ENCODE measurements at regions not wholly inside any gene's neighbourhood (a gene's known extent, or its start where the extent isn't known, plus 50 kb on each side); places are given as distances from the start of the nearest gene placed in this dataset.

DNA sequence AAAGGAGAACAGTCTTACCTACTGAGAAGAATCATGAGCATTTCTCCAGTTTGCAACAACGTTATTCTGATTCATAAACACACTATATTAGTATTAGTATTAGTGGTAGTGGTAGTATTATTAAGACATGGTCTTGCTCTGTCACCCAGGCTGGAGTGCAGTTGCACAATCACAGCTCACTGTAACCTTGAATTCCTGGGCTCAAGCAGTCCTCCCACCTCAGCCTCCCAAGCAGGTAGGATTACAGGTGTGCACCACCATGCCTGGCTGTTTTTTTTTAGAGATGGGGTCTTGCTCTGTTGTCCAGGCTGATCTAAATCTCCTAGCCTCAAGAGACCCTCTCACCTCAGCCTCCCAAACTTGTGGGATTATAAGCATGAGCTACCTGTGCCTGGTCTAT lies 363.5 kb downstream of the SAMD5 start:
- in situ Hi-C loops (cut with HindIII; ENCODE audit: low pct_unique_long_range_greater_than_20kb, low sequenced_read_pairs): no loop called here
- DNase-seq (ENCODE audit: low read depth in 1 of 2, low spot score in 1 of 2): no peak
- no peak for TF ChIP-seq JUND (IDR thresholded peaks at IDR 0.05; ENCODE audit: low read depth)

DNA sequence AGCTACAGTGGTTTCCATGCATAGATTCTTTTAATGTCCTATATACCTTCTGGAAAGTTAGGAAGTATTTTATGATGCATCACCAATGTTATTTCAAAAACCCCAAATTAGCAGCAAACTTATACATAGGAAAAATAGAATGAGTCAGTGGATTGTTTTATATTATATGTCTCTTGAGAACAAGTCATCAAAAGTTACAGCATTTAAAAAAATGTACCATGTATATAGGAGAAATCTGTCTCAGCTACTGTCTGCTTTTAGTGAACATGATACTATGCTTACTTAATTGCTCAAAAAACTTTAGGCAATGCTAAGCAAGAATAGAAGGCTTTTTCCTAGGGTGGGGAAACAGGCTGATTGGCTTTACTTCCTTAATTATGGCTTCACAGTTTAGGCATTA lies 365.3 kb downstream of the SAMD5 start:
- in situ Hi-C loops (cut with HindIII; ENCODE audit: low pct_unique_long_range_greater_than_20kb, low sequenced_read_pairs): no loop called here
- no peak for TF ChIP-seq JUND (IDR thresholded peaks at IDR 0.05; ENCODE audit: low read depth)
- no peak for DNase-seq (ENCODE audit: low read depth in 1 of 2, low spot score in 1 of 2)

DNA sequence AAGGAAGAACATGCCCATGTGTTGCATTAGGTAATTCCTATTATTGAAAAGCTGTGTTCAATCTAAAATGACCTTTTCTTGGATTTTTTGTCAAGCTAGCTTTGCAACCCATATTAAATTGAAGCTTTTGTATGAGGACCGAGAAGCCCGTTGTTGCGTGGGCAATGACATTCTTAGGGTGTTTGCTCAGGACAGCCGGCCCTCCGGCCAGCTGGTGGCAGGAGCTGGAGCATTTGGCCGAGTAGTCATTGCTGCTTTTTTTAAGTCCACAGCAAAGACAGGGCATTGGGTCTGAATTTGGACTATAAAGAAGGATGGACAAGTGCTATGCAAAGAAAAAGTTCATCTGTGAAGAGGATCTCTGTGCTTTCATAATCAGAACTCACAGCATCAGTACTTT lies 365.8 kb downstream of the SAMD5 start:
- no peak for TF ChIP-seq JUND (IDR thresholded peaks at IDR 0.05; ENCODE audit: low read depth)
- in situ Hi-C loops (cut with HindIII; ENCODE audit: low pct_unique_long_range_greater_than_20kb, low sequenced_read_pairs): no loop called here
- no peak for DNase-seq (ENCODE audit: low read depth in 1 of 2, low spot score in 1 of 2)

DNA sequence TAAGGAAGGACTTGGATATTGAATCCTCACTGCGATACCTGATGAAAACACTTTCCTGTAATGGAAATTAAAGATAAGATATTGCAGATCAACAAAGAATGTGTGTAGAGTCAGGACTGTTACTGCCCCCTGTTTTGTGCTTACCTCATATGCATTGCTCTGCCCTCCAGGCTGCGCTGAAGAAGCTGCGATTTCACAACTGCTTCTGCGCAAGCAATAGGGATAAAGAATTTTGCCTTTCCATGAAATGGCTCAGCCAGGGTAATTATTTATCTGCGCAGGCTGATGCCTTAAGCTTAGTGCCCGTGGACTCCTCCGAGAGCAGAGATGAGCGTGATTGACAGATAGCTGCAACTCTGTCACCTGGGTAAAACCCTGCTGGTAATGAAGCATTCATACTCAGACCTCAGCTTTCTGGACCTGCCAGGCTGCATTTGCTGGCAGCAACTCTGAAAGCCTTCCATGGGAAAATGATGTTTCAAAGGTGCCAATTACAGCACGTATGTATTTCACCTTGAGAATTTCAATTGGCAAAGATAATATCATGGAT lies 370.6 kb downstream of the SAMD5 start:
- TF ChIP-seq JUND (IDR thresholded peaks at IDR 0.05; ENCODE audit: low read depth): no peak
- in situ Hi-C loops (cut with HindIII; ENCODE audit: low pct_unique_long_range_greater_than_20kb, low sequenced_read_pairs): no loop called here
- peak in 1 of 2 experiments; percentile 10 for DNase-seq (ENCODE audit: low read depth in 1 of 2, low spot score in 1 of 2)

DNA sequence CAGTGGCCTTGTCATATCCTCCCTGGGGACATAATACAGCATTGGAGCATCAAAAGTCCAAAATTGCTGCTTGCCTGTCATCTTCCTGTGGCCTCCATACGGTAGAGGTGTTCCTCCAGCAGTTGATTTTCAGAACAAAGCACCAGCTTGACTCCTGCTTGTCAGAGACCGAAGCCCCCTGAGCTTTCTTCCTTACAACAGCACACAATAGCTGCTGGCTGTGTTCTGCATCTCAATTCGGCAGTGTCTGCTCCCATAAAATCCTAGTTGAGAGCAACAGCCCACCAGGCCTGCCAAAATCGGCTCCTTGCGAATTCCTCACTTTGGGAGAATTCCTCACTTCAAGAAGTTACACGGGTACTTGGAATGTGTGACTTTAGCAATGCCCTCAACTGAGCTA lies 372.9 kb downstream of the SAMD5 start:
- in situ Hi-C loops (cut with HindIII; ENCODE audit: low pct_unique_long_range_greater_than_20kb, low sequenced_read_pairs): no loop called here
- no peak for TF ChIP-seq JUND (IDR thresholded peaks at IDR 0.05; ENCODE audit: low read depth)
- no peak for DNase-seq (ENCODE audit: low read depth in 1 of 2, low spot score in 1 of 2)

DNA sequence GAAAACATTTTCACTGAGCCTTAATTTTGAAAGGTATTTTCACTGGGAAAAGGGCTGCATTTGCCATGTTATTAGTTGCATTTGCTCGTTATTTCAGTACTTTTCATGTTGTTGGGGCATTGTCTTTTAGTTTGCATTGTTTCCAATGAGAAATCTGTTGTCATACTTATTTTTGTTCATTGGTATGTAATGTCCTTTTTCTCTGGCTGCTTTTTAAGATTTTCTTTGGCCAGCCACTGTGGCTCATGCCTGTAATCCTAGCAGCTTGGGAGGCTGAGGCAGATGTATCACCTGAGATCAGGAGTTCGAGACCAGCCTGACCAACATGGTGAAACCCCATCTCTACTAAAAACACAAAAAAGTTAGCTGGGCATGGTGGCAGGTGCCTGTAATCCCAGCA lies 379.9 kb downstream of the SAMD5 start:
- TF ChIP-seq JUND (IDR thresholded peaks at IDR 0.05; ENCODE audit: low read depth): no peak
- DNase-seq (ENCODE audit: low read depth in 1 of 2, low spot score in 1 of 2): no peak
- in situ Hi-C loops (cut with HindIII; ENCODE audit: low pct_unique_long_range_greater_than_20kb, low sequenced_read_pairs): no loop called here

DNA sequence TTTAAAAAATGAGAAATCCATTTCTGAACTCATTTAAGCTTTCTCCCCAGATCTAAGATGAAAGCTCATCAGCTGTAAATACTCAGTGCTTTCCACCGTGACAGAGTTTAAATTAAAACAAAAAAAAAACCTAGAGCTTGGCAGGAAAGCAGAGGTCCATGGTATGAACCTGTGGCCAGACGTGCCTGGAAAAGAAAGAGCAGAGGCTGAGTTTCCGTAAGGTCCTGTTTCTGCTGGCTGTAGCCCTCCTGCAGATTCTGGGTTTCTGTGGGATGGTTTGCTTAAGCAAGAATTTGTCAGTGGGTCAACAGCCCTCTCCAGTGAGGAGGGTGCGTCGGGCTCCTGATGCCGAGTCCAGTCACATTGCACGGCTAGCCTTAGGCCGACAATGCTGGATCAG lies 383.2 kb downstream of the SAMD5 start:
- in situ Hi-C loops (cut with HindIII; ENCODE audit: low pct_unique_long_range_greater_than_20kb, low sequenced_read_pairs): no loop called here
- DNase-seq (ENCODE audit: low read depth in 1 of 2, low spot score in 1 of 2): no peak
- no peak for TF ChIP-seq JUND (IDR thresholded peaks at IDR 0.05; ENCODE audit: low read depth)

DNA sequence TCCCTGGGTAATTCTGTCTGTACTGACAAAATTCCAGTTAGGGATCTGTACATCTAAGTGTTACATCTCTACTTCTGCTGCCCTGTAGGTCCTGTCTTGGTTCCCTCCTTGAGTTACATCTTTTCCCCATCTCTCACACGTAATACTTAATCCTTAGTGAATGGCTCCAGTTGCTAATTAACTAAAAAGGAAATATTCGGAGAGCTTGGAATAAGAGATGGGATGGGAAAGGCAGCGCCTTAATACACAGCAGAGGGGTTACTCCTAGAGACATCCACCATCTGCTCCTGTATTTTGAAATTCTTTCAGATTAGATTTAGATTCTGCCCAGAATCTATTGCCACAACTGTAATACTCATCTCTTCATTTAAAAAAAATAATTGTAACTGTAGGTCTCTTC lies 384.0 kb downstream of the SAMD5 start:
- no peak for TF ChIP-seq JUND (IDR thresholded peaks at IDR 0.05; ENCODE audit: low read depth)
- in situ Hi-C loops (cut with HindIII; ENCODE audit: low pct_unique_long_range_greater_than_20kb, low sequenced_read_pairs): no loop called here
- no peak for DNase-seq (ENCODE audit: low read depth in 1 of 2, low spot score in 1 of 2)

DNA sequence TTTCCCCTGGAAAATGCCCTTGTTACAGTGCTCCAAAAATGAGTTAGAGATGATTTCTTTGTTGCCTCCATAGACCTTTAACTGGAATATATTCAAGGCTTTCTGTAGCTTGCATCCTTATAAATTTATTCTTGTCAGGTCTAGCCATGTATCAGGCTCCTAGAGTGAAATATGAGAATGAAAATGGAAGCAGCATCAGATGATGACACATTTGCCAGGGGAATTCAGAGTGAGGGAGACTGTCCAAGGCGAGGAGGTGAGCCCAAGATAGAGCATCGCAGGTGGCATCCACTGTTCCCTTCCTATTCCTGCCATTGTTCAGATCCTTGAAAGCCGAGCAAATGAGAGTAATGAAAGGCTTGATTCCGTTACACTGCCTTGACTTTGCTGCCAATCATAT lies 386.8 kb downstream of the SAMD5 start:
- in situ Hi-C loops (cut with HindIII; ENCODE audit: low pct_unique_long_range_greater_than_20kb, low sequenced_read_pairs): no loop called here
- no peak for DNase-seq (ENCODE audit: low read depth in 1 of 2, low spot score in 1 of 2)
- no peak for TF ChIP-seq JUND (IDR thresholded peaks at IDR 0.05; ENCODE audit: low read depth)

DNA sequence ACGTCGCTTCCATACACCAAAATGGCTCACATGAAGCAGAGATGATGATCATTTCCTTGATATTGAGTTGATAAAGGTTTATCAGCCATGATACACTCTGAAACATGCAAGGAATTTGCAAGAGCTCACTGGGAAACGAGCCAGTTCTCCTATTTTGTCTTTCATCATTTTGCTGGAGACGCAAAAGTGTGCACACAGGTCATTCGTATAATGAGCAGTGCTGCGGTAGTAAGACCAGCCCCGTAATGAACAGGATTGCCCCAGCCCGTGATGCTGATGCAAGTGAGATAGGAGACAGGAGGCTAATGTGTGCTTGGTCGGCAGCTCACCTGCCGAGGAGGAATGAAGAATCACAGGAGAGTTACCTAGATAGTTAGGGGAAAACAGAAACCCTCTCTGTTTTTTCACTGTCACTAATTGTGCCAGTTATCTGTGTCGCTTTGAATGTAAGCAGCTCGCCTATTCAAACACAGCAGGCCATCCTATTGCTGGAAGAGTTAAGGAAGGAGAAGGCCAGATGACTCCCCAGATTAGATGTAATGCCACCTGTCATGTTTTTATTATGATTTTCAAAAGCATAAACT lies 391.8 kb downstream of the SAMD5 start:
- no peak for DNase-seq (ENCODE audit: low read depth in 1 of 2, low spot score in 1 of 2)

DNA sequence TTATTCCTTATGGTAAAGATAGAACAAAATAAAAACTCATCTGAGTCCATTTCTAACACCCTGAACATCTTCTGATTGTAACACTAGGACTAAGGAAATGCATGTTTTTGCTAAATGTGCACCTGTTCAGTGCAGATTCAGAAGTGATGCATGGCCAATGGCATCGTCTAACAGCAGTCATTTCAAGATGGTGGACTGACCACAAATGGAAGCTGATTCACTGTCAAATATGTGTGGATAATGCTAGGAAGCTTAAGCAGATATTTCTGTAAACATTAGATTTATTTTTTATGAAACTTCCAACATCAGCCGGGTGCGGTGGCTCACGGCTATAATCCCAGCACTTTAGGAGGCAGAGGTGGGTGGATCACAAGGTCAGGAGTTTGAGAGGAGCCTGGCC lies 394.8 kb downstream of the SAMD5 start:
- TF ChIP-seq JUND (IDR thresholded peaks at IDR 0.05; ENCODE audit: low read depth): no peak
- in situ Hi-C loops (cut with HindIII; ENCODE audit: low pct_unique_long_range_greater_than_20kb, low sequenced_read_pairs): no loop called here
- no peak for DNase-seq (ENCODE audit: low read depth in 1 of 2, low spot score in 1 of 2)

More for the DNA sequence above, 391.8 kb downstream of the SAMD5 start:
- in situ Hi-C loops (cut with HindIII; ENCODE audit: low pct_unique_long_range_greater_than_20kb, low sequenced_read_pairs): no loop called here
- no peak for TF ChIP-seq JUND (IDR thresholded peaks at IDR 0.05; ENCODE audit: low read depth)

DNA sequence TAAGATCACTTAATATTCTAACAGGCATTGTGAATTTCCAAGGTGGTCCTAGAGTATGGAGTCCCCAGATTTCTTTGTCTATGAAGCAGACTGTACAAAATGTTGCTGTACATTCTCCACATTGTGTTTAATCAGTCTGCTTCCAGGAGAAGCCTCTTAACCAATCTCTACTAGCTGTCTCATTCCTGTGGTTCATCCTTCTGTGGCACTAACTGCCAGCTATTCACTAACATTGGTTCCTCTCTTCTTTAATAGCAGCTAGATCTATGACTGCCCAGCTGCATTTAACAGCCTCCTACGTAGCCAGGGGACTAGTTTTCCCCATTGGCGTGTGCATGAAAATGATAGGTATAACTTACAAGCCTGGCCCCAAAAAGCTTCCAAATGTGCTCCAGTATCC lies 395.4 kb downstream of the SAMD5 start:
- DNase-seq (ENCODE audit: low read depth in 1 of 2, low spot score in 1 of 2): no peak
- in situ Hi-C loops (cut with HindIII; ENCODE audit: low pct_unique_long_range_greater_than_20kb, low sequenced_read_pairs): no loop called here
- TF ChIP-seq JUND (IDR thresholded peaks at IDR 0.05; ENCODE audit: low read depth): no peak

DNA sequence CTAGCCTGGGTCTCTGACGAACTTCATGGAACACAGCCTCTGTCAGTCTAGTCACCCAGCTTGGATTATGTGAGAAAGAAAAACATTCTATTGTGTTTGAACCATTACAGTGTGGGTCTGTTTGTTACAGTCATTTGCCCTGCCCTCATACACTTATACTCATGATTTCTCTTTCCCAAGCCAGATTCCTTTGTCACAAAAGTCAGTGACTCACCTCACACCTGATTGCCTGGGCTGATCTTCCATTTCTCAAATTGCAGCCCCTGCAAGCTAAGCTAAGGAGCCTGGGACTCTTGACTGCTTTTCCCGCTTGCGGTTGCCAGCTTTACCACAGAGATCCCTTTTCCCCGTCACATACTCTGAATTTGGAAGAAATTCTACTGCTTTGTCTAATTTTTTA lies 395.9 kb downstream of the SAMD5 start:
- no peak for TF ChIP-seq JUND (IDR thresholded peaks at IDR 0.05; ENCODE audit: low read depth)
- in situ Hi-C loops (cut with HindIII; ENCODE audit: low pct_unique_long_range_greater_than_20kb, low sequenced_read_pairs): no loop called here
- DNase-seq (ENCODE audit: low read depth in 1 of 2, low spot score in 1 of 2): no peak

DNA sequence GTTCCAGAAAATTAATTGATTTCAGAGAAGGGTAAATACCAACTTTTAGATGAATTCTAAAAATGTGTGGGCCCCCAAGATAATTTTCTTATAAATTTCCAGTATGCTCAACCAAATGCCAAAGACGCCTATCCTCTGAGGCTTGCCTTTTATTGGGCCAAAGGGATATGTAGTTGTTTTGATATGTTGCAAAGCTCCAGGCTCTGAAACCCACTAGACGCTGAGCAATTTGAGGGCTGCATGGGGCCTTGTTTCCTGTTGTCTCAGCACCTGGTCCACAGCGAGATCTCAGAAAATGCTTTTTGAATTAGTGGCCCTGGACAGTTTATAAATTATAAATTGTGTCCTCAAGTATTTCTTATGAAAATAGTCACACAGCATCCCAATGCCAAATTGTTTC lies 397.2 kb downstream of the SAMD5 start:
- TF ChIP-seq JUND (IDR thresholded peaks at IDR 0.05; ENCODE audit: low read depth): no peak
- in situ Hi-C loops (cut with HindIII; ENCODE audit: low pct_unique_long_range_greater_than_20kb, low sequenced_read_pairs): no loop called here
- DNase-seq (ENCODE audit: low read depth in 1 of 2, low spot score in 1 of 2): no peak
